GM12878 (cell line): ENCODE measurements at regions not wholly inside any gene's neighbourhood (a gene's known extent, or its start where the extent isn't known, plus 50 kb on each side); places are given as distances from the start of the nearest gene placed in this dataset.

Source experiments
- ATAC-seq: fragments of 200-7000 bp; cut with Tn5 transposase; 3 replicates; pipeline ENCODE4 v1.9.1; 2020; ENCODE audit warnings: mild to moderate bottlenecking, moderate library complexity
- BruUV-seq: library from RNA; stranded (reverse); fragments of 400-500 nt; replicated peaks from 2 replicates; lab custom pipeline; 2021; lab: Mats Ljungman, UMichigan
- CTCF ChIA-PET: fragments of 300-600 bp; sonication (Branson Sonifier 250); formaldehyde crosslinking; extraction: SDS; loops from one replicate; lab custom pipeline; 2021; ENCODE audit warnings: inconsistent platforms; lab: Yijun Ruan, JAX
- POLR2A ChIA-PET: fragments of 350-600 bp; formaldehyde crosslinking; extraction: SDS; loops from one replicate; lab custom pipeline; 2021; ENCODE audit warnings: inconsistent platforms; lab: Charles Lee
- RAD21 ChIA-PET: fragments of 300-600 bp; sonication (Branson Sonifier 250); formaldehyde crosslinking; loops from one replicate; lab custom pipeline; 2023; ENCODE audit warnings: antibody characterized with exemption; ENCODE audit not compliant: unreplicated experiment; lab: Charles Lee
- SMC1A ChIA-PET: fragments of 300-600 bp; sonication (Branson Sonifier 250); formaldehyde crosslinking; loops from one replicate; lab custom pipeline; 2023; ENCODE audit not compliant: unreplicated experiment, uncharacterized antibody; lab: Charles Lee
- DNase-seq: peaks from one replicate; pipeline ENCODE4 v3.0.0-alpha.2; 2011; ENCODE audit warnings: low read depth, low spot score
- FAIRE-seq: peaks from 3 replicates; lab custom pipeline; 2011; peaks lifted over from hg19 to GRCh38; lab: Jason Lieb, UNC
- H2AFZ ChIP-seq: 2 replicates; pipeline ENCODE4 v1.6.0; 2011; ENCODE audit warnings: low read depth, low read length, control low read depth; ENCODE audit not compliant: control insufficient read depth
- H3K27ac ChIP-seq: 2 replicates; pipeline ENCODE4 v1.5.1; 2011; ENCODE audit warnings: control low read depth; ENCODE audit not compliant: control insufficient read depth, insufficient read depth
- H3K27me3 ChIP-seq, 2 experiments: replicated peaks in 1 of 2; 2 replicates each; pipeline versions ENCODE4 v1.6.0 to v1.6.1; 2011; ENCODE audit warnings: low read length in 1 of 2; ENCODE audit not compliant: control insufficient read depth in 2 of 2, insufficient read depth in 2 of 2
- H3K36me3 ChIP-seq, 2 experiments: 2 replicates each; pipeline ENCODE4 v1.5.1; 2011; ENCODE audit warnings: low read length in 1 of 2; ENCODE audit not compliant: control insufficient read depth in 2 of 2, insufficient read depth in 2 of 2
- H3K4me1 ChIP-seq: 2 replicates; pipeline ENCODE4 v1.6.1; 2011; ENCODE audit warnings: mild to moderate bottlenecking, low read length, moderate library complexity, mixed read lengths; ENCODE audit not compliant: control insufficient read depth, insufficient read depth
- H3K4me2 ChIP-seq: 2 replicates; pipeline ENCODE4 v1.6.0; 2011; ENCODE audit warnings: control low read depth; ENCODE audit not compliant: control insufficient read depth, insufficient read depth
- H3K4me3 ChIP-seq: fragments of 200-600 bp; sonication (generic); 2 replicates; pipeline ENCODE4 v1.5.1; 2016
- H3K79me2 ChIP-seq: 2 replicates; pipeline ENCODE4 v1.6.0; 2011; ENCODE audit warnings: low read length; ENCODE audit not compliant: control insufficient read depth, insufficient read depth
- H3K9ac ChIP-seq: 2 replicates; pipeline ENCODE4 v1.8.0; 2011; ENCODE audit warnings: low read length, control low read depth, mixed read lengths; ENCODE audit not compliant: control insufficient read depth, insufficient read depth
- H3K9me3 ChIP-seq: replicated peaks from 3 replicates; pipeline ENCODE4 v1.5.1; 2011; ENCODE audit warnings: mild to moderate bottlenecking, low read length; ENCODE audit not compliant: control insufficient read depth, insufficient read depth
- H4K20me1 ChIP-seq: 2 replicates; pipeline ENCODE4 v1.6.0; 2011; ENCODE audit not compliant: control insufficient read depth, insufficient read depth
- BCL3 ChIP-seq: IDR thresholded peaks from 2 replicates; pipeline ENCODE4 v1.6.1; 2011; ENCODE audit warnings: borderline replicate concordance, low read depth, mild to moderate bottlenecking, moderate library complexity, low read length; ENCODE audit not compliant: insufficient read depth, poor library complexity, severe bottlenecking
- BMI1 ChIP-seq: fragments of 450-650 bp; IDR thresholded peaks from 2 replicates; pipeline ENCODE4 v1.6.1; 2016; ENCODE audit warnings: mild to moderate bottlenecking, moderate library complexity, borderline replicate concordance
- BRCA1 ChIP-seq: IDR thresholded peaks from 2 replicates; pipeline ENCODE4 v1.6.1; 2011; ENCODE audit warnings: low read depth, low read length, improper control_type of control experiment
- FOXM1 ChIP-seq: IDR thresholded peaks from 2 replicates; pipeline ENCODE4 v1.6.1; 2012; ENCODE audit warnings: low read depth, mild to moderate bottlenecking, inconsistent platforms, low read length, moderate library complexity
- HCFC1 ChIP-seq: fragments of 150-350 bp; IDR thresholded peaks from 2 replicates; pipeline ENCODE4 v1.6.1; 2014; ENCODE audit warnings: low read length
- HDAC6 ChIP-seq: fragments of 200-600 bp; sonication (generic); IDR thresholded peaks from one replicate; pipeline ENCODE4 v1.8.0; 2017; ENCODE audit warnings: antibody characterized with exemption; ENCODE audit not compliant: unreplicated experiment
- LARP7 ChIP-seq: fragments of 450-650 bp; IDR thresholded peaks from 2 replicates; pipeline ENCODE4 v1.6.1; 2017; ENCODE audit warnings: mild to moderate bottlenecking
- MYB ChIP-seq: fragments of 150-350 bp; IDR thresholded peaks from 2 replicates; pipeline ENCODE4 v1.6.1; 2014; ENCODE audit warnings: mild to moderate bottlenecking, low read depth, low read length, borderline replicate concordance
- PAX8 ChIP-seq: fragments of 450-650 bp; IDR thresholded peaks from 2 replicates; pipeline ENCODE4 v1.6.1; 2017; ENCODE audit warnings: mild to moderate bottlenecking, moderate library complexity
- RAD51 ChIP-seq: fragments of 450-650 bp; IDR thresholded peaks from 2 replicates; pipeline ENCODE4 v1.6.1; 2016; ENCODE audit warnings: moderate library complexity, mild to moderate bottlenecking, inconsistent platforms
- RELA ChIP-seq: fragments of 450-650 bp; IDR thresholded peaks from 2 replicates; pipeline ENCODE4 v1.8.0; 2014; ENCODE audit warnings: borderline replicate concordance; ENCODE audit not compliant: partially characterized antibody
- RUNX3 ChIP-seq: IDR thresholded peaks from 2 replicates; pipeline ENCODE4 v1.6.1; 2012; ENCODE audit warnings: low read length, inconsistent platforms
- TAF1 ChIP-seq: IDR thresholded peaks from 2 replicates; pipeline ENCODE4 v1.6.1; 2011; ENCODE audit warnings: mild to moderate bottlenecking, low read depth, low read length, borderline replicate concordance
- TARDBP ChIP-seq: IDR thresholded peaks from 2 replicates; pipeline ENCODE4 v1.6.1; 2016; ENCODE audit warnings: borderline replicate concordance
- ZBED1 ChIP-seq: IDR thresholded peaks from 2 replicates; pipeline ENCODE4 v1.6.1; 2016; ENCODE audit warnings: borderline replicate concordance
- WGBS: methylation state at CpG from one replicate; pipeline ENCODE4 v1.1.6; 2016; ENCODE audit warnings: low lambda C conversion rate; ENCODE audit not compliant: insufficient replicate concordance, insufficient coverage; ENCODE audit errors: missing lambda C conversion rate; 5-methylcytosine and 5-hydroxymethylcytosine counted together
- in situ Hi-C: fragments of 300-500 bp; cut with MboI; formaldehyde crosslinking; loops from 9 replicates; pipeline ENCODE4 v1.14.3; 2018; ENCODE audit warnings: mixed read lengths
- intact Hi-C: fragments of 100-400 bp; cut with micrococcal nuclease; formaldehyde crosslinking; loops from one replicate; pipeline ENCODE4 v1.14.2; 2022; ENCODE audit not compliant: unreplicated experiment
- TF ChIP-seq, protein P1 (sequence below): fragments of 450-650 bp; formaldehyde crosslinking; IDR thresholded peaks from 2 replicates; pipeline ENCODE4 v1.4.0; 2022; ENCODE audit warnings: mild to moderate bottlenecking, moderate library complexity

- in situ Hi-C loops = no loop called here
- H3K27me3 ChIP-seq = no peaks in the 10 kb centered on the region; a peak in 1 of 4 replicates
- H3K27ac ChIP-seq = no peak overlapping the region
- no peak overlapping the region for H3K4me3 ChIP-seq
- H3K9me3 ChIP-seq = no peaks in the 10 kb centered on the region; the same call in 2 of the 3 replicates
- no peak overlapping the region for H2AFZ ChIP-seq
- H3K4me1 ChIP-seq = no peaks in the 10 kb centered on the region
- ChIA-PET POLR2A (no interaction called here), SMC1A (no interaction called here), RAD21 (no interaction called here), CTCF (no interaction called here)
- no TSS peak for BruUV-seq
- no peak for TF ChIP-seq FOXM1
- no peak for DNase-seq
- no peaks in the 10 kb centered on the region for H3K79me2 ChIP-seq
- intact Hi-C loops = no loop called here
- no peaks in the 10 kb centered on the region for H4K20me1 ChIP-seq
- H3K4me2 ChIP-seq = no peak overlapping the region
- H3K36me3 ChIP-seq = no peaks in the 10 kb centered on the region
- no peak for ATAC-seq
- WGBS = 9% methylated on average over 11 of the region's 11 CpGs
- FAIRE-seq = no peak
- H3K9ac ChIP-seq = no peak overlapping the region
Observed at GRCh38 chr22:49689858-49690257, 137.8 kb downstream of the BRD1 start.

DNA sequence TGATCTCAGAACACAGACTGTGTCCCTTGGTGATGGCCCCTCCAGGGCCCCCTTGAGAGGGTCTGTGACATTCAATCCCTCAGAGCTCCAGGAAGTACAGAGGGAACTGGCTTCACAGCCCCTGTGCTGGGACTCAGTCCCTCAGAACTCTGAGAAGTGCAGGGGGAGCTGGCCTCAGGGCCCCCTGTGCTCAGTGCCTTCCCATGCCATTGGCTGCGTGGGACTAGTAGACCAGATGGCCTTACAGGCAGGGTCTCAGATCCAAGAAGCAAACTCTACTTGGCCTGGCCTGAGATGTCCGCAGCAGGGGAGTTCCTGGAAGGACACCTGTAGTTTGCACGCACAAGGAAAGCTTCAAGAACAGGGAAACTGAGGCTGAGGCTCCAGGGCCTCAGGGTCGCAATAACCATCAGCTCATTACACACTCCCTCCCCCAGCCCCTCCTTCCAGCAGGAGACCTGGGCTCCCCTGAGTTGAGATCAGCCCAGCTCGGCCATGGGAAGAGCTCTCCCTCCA lies 138.4 kb downstream of the BRD1 start:
- 26% methylated on average over 5 of the region's 5 CpGs for WGBS
- H3K4me3 ChIP-seq = no peak overlapping the region
- ATAC-seq (no peak), DNase-seq (no peak), FAIRE-seq (no peak)
- intact Hi-C loops (no loop called here), in situ Hi-C loops (no loop called here)
- no peak overlapping the region for H3K4me2 ChIP-seq
- POLR2A ChIA-PET = no interaction called here
- H3K9me3 ChIP-seq = no peaks in the 10 kb centered on the region; the same call in 2 of the 3 replicates
- RAD21 ChIA-PET = no interaction called here
- no peak overlapping the region for H3K27ac ChIP-seq
- no TSS peak for BruUV-seq
- H2AFZ ChIP-seq = no peak overlapping the region
- H3K36me3 ChIP-seq = no peaks in the 10 kb centered on the region
- no peaks in the 10 kb centered on the region; a peak in 1 of 4 replicates for H3K27me3 ChIP-seq
- CTCF ChIA-PET = no interaction called here
- H3K9ac ChIP-seq = no peak overlapping the region
- no peaks in the 10 kb centered on the region for H3K79me2 ChIP-seq
- no peaks in the 10 kb centered on the region for H4K20me1 ChIP-seq
- SMC1A ChIA-PET = no interaction called here
- H3K4me1 ChIP-seq = no peaks in the 10 kb centered on the region
- TF ChIP-seq LARP7 (no peak), RELA (no peak), PAX8 (no peak), ZBED1 (no peak), BCL3 (no peak), MYB (no peak), BMI1 (no peak), HCFC1 (no peak), RAD51 (no peak), BRCA1 (no peak), TARDBP (no peak), RUNX3 (no peak), TAF1 (no peak), HDAC6 (no peak)
- TF ChIP-seq, protein P1, sequence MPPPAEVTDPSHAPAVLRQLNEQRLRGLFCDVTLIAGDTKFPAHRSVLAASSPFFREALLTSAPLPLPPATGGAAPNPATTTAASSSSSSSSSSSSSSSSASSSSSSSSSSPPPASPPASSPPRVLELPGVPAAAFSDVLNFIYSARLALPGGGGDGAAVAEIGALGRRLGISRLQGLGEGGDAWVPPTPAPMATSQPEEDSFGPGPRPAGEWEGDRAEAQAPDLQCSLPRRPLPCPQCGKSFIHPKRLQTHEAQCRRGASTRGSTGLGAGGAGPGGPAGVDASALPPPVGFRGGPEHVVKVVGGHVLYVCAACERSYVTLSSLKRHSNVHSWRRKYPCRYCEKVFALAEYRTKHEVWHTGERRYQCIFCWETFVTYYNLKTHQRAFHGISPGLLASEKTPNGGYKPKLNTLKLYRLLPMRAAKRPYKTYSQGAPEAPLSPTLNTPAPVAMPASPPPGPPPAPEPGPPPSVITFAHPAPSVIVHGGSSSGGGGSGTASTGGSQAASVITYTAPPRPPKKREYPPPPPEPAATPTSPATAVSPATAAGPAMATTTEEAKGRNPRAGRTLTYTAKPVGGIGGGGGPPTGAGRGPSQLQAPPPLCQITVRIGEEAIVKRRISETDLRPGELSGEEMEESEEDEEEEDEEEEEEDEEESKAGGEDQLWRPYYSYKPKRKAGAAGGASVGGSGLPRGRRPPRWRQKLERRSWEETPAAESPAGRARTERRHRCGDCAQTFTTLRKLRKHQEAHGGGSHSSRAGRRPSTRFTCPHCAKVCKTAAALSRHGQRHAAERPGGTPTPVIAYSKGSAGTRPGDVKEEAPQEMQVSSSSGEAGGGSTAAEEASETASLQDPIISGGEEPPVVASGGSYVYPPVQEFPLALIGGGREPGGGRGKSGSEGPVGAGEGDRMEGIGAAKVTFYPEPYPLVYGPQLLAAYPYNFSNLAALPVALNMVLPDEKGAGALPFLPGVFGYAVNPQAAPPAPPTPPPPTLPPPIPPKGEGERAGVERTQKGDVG (CRISPR knock-in tag) = no peak
